ENCODE measurements at regions not wholly inside any gene's neighbourhood (a gene's known extent, or its start where the extent isn't known, plus 50 kb on each side); places are given as distances from the start of the nearest gene placed in this dataset.

DNA sequence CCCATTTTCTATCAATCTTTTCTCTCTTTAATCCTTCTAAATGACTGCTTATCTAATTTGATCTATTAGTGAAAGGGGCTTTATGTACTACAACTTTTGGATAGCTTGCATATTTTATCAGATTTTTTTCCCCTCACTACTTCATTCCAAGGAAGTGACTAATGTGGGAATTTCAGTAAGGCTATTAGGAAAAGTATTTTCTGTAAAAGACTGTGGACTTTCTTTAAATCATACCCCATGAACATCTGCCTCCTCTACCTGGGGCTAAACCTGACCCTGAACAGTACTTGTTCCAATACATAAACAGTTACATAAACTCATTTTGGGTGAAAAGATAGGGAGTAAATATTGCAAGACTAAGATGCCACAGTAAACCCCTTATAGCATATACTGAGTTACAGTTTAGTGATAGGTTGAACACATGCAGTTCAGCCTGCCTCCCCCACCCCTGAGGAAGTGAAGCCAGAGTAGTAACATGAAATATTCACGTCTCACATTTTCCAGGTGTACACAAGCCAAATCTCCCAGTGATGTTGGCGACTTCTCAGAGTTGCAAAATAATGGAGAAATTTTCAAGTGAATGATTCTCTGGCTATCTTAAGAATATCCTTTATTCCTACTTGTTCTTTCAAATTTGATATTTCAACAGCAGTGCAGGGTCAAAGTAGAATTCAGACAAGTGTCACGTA lies 590.9 kb upstream of the ZEB2 start:
- peak in 1 of 3 donors; percentile 30 for DNase-seq
- Histone ChIP-seq H3K27ac (ENCODE audit: low read length) (no peak overlapping the region), H3K4me3 (ENCODE audit: low read length) (no peak overlapping the region), H3K9me3 (ENCODE audit: control insufficient read depth, low read length) (no peaks in the 10 kb centered on the region), H3K4me1 (ENCODE audit: control insufficient read depth, insufficient read depth, low read length) (no peaks in the 10 kb centered on the region), H3K27me3 (ENCODE audit: control insufficient read depth, insufficient read depth) (no peaks in the 10 kb centered on the region)
- 80% methylated on average over 3 of the region's 3 CpGs for WGBS
- no peak for ATAC-seq
- intact Hi-C loops (cut with DNase I), result no loop called here

DNA sequence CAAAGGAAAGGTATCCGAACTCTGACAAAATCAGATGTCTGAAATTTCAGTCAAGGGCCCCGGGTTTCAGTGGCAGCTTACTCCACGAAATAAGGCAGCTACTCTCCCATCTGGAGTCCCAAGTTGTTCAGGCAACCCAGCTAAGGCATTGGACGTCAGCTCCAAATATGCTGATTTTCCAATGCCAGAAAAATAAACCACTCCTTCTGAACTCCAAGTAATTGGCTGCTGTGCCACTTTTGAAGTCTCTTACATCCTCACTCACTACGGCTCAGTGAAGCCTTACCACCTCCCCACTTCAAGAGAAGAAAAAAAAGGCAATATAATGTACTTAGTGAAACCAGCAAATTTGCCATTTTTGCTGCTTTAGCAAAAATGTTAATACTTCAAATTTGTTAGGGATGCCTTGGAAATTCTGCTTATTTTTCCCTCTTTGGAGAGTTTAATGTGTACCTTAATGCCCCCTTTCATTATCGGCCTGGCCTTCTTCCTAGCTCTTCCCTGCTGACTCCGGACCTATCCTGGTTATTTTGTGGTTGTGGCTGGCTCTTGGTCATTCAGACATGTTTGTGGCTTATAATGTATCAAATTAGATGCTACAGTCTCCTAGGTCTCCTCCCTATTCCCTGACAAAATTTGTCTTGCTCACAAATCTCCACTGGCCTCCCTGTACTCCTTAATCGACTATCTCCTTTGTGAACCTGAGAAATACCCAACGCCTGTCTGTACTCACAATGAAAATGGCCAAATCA lies 589.2 kb upstream of the ZEB2 start:
- H3K27ac ChIP-seq (ENCODE audit: low read length), result no peak overlapping the region
- ATAC-seq (peak; percentile 43 to 51), DNase-seq (no peak)

DNA sequence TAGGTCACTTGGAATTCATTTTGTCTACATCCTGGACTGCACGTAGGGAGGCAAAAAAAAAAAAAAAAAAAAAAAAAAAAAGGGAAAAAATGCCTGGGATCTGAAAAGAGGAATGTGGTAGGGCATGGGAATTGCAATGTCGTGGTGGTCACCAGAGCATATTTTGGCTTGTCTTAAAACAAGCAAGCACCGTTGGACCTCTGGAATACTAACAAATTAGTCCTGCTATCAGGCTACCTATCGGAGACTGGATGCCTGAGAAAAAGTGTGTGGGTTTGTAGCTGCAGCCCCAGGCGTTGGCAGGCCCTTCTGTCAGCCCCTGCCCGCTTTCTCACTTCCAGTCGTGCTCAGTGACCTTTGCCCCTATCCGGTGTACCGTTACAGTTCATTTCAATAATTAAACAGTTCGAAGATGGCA lies 588.5 kb upstream of the ZEB2 start:
- DNase-seq, result peak in 1 of 3 donors; percentile 28
- Histone ChIP-seq H3K4me1 (ENCODE audit: control insufficient read depth, insufficient read depth, low read length) (no peaks in the 10 kb centered on the region), H3K27ac (ENCODE audit: low read length) (no peak overlapping the region), H3K4me3 (ENCODE audit: low read length) (no peak overlapping the region), H3K9me3 (ENCODE audit: control insufficient read depth, low read length) (no peaks in the 10 kb centered on the region), H3K27me3 (ENCODE audit: control insufficient read depth, insufficient read depth) (no peaks in the 10 kb centered on the region)
- ATAC-seq, result no peak
- intact Hi-C loops (cut with DNase I), result no loop called here
- 67% methylated on average over 10 of the region's 10 CpGs for WGBS

More for the DNA sequence above, 589.2 kb upstream of the ZEB2 start:
- intact Hi-C loops (cut with DNase I), result no loop called here
- H3K4me1 ChIP-seq (ENCODE audit: control insufficient read depth, insufficient read depth, low read length), result no peaks in the 10 kb centered on the region
- no peak overlapping the region for H3K4me3 ChIP-seq (ENCODE audit: low read length)
- WGBS, result 79% methylated on average over 9 of the region's 9 CpGs
- no peaks in the 10 kb centered on the region for H3K27me3 ChIP-seq (ENCODE audit: control insufficient read depth, insufficient read depth)
- no peaks in the 10 kb centered on the region for H3K9me3 ChIP-seq (ENCODE audit: control insufficient read depth, low read length)

DNA sequence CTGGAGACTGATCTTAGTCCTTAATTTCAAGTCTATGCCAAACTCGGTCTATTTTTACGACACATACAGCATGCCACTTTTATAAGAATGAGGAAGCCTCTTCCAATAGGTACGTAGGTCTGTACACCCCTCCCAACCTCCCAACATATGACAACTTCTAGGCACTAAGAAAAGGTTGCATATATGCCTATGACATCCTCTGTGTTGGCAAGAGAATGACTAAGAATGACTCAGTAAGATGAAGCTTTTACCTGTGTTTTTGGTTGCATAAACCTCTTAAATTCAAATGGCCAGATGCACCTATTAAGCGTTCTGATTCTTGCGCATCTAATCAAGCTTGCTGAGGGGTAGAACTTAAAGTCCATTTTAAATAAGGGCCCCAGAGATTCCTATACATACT lies 586.4 kb upstream of the ZEB2 start:
- no peaks in the 10 kb centered on the region for H3K27me3 ChIP-seq (ENCODE audit: control insufficient read depth, insufficient read depth)
- H3K27ac ChIP-seq (ENCODE audit: low read length), result no peak overlapping the region
- no peaks in the 10 kb centered on the region for H3K9me3 ChIP-seq (ENCODE audit: control insufficient read depth, low read length)
- DNase-seq, result no peak
- WGBS, result 92% methylated on average over 5 of the region's 5 CpGs
- no peaks in the 10 kb centered on the region for H3K4me1 ChIP-seq (ENCODE audit: control insufficient read depth, insufficient read depth, low read length)
- no peak overlapping the region for H3K4me3 ChIP-seq (ENCODE audit: low read length)
- intact Hi-C loops (cut with DNase I), result no loop called here
- no peak for ATAC-seq

DNA sequence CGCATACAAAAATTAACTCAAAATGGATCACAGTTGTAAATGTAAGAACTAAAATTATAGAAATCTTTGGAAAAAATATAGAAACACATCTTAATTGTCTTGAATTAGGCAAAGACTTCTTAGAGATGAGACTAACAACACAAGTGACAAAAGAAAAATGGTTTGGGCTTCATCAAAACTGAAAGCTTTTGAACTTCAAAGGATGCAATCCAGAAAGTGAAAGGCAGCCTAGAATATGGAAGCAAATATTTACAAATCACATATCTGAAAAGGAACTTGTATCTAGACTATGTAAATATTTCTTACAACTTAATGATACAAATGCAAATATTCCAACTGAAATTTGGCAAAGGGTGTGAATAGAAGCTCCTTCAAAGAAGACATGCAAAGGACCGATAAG lies 582.8 kb upstream of the ZEB2 start:
- no peak overlapping the region for H3K27ac ChIP-seq (ENCODE audit: low read length)
- H3K27me3 ChIP-seq (ENCODE audit: control insufficient read depth, insufficient read depth), result no peaks in the 10 kb centered on the region
- H3K4me3 ChIP-seq (ENCODE audit: low read length), result no peak overlapping the region
- intact Hi-C loops (cut with DNase I), result no loop called here
- 97% methylated on average over 2 of the region's 2 CpGs for WGBS
- DNase-seq (no peak), ATAC-seq (no peak)
- H3K4me1 ChIP-seq (ENCODE audit: control insufficient read depth, insufficient read depth, low read length), result no peaks in the 10 kb centered on the region
- no peaks in the 10 kb centered on the region for H3K9me3 ChIP-seq (ENCODE audit: control insufficient read depth, low read length)

DNA sequence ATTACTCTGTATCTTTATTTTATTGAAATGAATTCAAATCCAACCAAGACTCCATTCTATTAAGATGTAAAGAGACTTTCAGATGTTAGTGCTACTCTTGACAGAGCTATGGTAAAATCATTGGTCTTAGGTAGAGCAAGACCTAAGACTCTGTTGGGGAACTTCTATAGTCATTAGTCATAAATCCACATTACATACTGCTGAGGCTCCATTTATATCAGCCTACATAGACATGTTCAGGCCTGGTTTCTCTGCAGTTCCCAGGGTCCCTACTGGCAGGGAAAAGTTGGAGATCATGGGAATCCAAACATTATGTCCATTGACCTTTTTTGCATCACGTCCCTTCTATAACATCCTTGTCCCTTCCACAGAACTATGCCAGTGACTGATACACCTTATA lies 580.4 kb upstream of the ZEB2 start:
- Histone ChIP-seq H3K4me1 (ENCODE audit: control insufficient read depth, insufficient read depth, low read length) (no peaks in the 10 kb centered on the region), H3K4me3 (ENCODE audit: low read length) (no peak overlapping the region), H3K27ac (ENCODE audit: low read length) (no peak overlapping the region), H3K27me3 (ENCODE audit: control insufficient read depth, insufficient read depth) (no peaks in the 10 kb centered on the region), H3K9me3 (ENCODE audit: control insufficient read depth, low read length) (no peaks in the 10 kb centered on the region)
- DNase-seq (no peak), ATAC-seq (no peak)
- WGBS, result 89% methylated on average over 1 of the region's 1 CpG
- intact Hi-C loops (cut with DNase I), result no loop called here

DNA sequence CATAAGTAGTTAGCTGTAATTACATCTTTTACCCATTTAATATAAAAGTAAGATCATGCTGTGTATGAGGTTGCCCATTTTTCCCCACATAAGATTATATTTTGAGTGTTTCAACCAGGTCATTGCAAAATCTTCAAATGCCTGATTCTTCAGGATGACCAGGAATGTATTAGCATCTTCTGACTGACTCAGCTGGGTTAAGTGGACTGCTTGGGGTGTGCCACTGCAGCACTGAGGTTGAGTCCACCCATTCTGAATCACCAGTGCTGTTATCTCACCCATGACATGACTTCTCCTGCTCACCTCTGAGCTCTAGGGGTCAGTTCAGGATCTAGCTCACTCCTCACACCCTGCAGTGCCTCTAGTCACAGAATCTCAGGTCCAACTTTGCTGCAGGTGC lies 576.7 kb upstream of the ZEB2 start:
- Histone ChIP-seq H3K4me1 (ENCODE audit: control insufficient read depth, insufficient read depth, low read length) (no peaks in the 10 kb centered on the region), H3K27ac (ENCODE audit: low read length) (no peak overlapping the region), H3K27me3 (ENCODE audit: control insufficient read depth, insufficient read depth) (no peaks in the 10 kb centered on the region), H3K4me3 (ENCODE audit: low read length) (no peak overlapping the region), H3K9me3 (ENCODE audit: control insufficient read depth, low read length) (no peaks in the 10 kb centered on the region)
- intact Hi-C loops (cut with DNase I), result no loop called here
- DNase-seq, result no peak
- peak in 1 of 2 donors; percentile 34 for ATAC-seq

DNA sequence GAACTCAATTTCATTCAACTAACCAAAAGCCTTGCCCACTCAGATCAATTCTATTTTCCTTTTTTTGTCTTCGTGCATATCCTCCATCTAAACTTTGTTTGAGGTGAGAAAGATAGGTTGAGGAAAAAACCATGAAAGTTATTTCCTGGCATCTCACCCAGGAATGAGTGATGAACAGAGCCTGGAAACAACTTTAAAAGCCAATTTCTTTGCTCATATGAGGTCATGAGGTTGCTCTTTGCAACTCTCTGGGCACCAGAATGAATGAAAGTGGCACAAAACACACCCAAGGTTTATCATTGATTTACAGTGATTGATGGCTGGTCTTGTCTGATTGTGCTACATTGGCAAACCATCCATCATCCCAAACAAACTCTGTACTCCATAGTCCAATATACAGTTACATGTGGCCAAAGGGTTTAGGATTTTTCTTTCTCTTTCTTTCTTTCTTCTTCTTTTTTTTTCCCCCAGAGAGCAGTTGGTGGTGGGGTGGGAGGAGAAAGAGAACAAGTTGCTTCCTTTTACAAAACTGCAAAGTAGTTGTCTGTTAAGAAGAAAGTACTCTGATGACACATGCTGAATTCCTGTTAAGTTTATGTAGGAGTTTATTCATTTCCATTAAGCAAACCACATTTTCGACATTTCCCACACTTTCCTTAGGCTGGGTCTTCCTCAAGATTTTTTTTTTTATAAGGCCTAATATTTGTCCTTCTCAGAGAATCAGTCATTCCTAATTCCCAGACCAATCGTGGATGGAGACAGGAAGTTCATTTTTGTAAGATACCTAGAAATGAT lies 575.9 kb upstream of the ZEB2 start:
- H3K27ac ChIP-seq (ENCODE audit: low read length), result no peak overlapping the region
- no peak overlapping the region for H3K4me3 ChIP-seq (ENCODE audit: low read length)
- H3K4me1 ChIP-seq (ENCODE audit: control insufficient read depth, insufficient read depth, low read length), result no peaks in the 10 kb centered on the region
- ATAC-seq (no peak), DNase-seq (no peak)
- intact Hi-C loops (cut with DNase I), result no loop called here
- no peaks in the 10 kb centered on the region for H3K9me3 ChIP-seq (ENCODE audit: control insufficient read depth, low read length)
- WGBS, result 57% methylated on average over 3 of the region's 3 CpGs
- H3K27me3 ChIP-seq (ENCODE audit: control insufficient read depth, insufficient read depth), result no peaks in the 10 kb centered on the region

DNA sequence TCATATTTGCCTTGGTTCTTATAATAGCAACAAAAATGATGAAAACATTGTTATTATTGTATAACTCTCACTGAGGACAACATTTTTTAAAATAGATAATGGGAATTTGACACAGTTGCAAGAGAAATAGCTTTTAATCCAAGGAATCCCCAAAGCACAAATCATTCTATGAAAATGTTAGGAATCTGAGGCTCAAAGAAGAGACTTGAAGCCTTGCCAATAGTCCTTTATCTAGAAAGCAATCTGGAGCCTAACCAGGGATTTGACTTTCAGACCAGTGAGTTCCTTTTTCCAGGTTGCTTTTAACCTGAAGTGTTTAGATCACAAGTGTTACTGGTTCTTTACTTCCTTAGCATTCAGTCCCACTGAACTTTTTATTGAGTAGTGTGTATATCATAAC lies 574.5 kb upstream of the ZEB2 start:
- ATAC-seq, result no peak

DNA sequence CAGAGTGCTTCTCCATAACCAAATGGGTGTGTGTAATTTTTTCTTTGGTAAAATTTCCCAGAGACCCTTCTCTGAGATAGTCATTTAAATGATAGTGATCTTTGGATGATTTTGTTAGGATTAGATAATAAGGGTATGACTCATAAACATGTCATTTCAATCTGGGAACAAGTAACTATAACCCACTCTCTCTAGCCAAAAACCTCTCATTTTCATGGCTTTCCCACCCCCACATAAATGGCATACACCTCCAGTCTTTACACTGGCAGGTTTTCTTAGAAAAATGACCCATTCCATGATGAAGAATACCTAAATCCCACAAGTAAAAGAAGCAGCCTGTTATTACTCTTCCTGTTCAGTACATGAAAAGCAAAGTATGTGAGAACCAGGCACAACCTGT lies 572.0 kb upstream of the ZEB2 start:
- ATAC-seq (no peak), DNase-seq (no peak)
- Histone ChIP-seq H3K27me3 (ENCODE audit: control insufficient read depth, insufficient read depth) (no peaks in the 10 kb centered on the region), H3K9me3 (ENCODE audit: control insufficient read depth, low read length) (no peaks in the 10 kb centered on the region), H3K4me1 (ENCODE audit: control insufficient read depth, insufficient read depth, low read length) (no peaks in the 10 kb centered on the region), H3K4me3 (ENCODE audit: low read length) (no peak overlapping the region), H3K27ac (ENCODE audit: low read length) (no peak overlapping the region)
- intact Hi-C loops (cut with DNase I), result no loop called here

More for the DNA sequence above, 574.5 kb upstream of the ZEB2 start:
- intact Hi-C loops (cut with DNase I), result no loop called here
- H3K27ac ChIP-seq (ENCODE audit: low read length), result no peak overlapping the region
- no peaks in the 10 kb centered on the region for H3K4me1 ChIP-seq (ENCODE audit: control insufficient read depth, insufficient read depth, low read length)
- no peak for DNase-seq
- no peaks in the 10 kb centered on the region for H3K27me3 ChIP-seq (ENCODE audit: control insufficient read depth, insufficient read depth)
- no peak overlapping the region for H3K4me3 ChIP-seq (ENCODE audit: low read length)
- H3K9me3 ChIP-seq (ENCODE audit: control insufficient read depth, low read length), result no peaks in the 10 kb centered on the region
